IMR-90 (cell line): ENCODE measurements at regions not wholly inside any gene's neighbourhood (a gene's known extent, or its start where the extent isn't known, plus 50 kb on each side); places are given as distances from the start of the nearest gene placed in this dataset.

Source experiments
- ATAC-seq: fragments of 200-7000 bp; cut with Tn5 transposase; 2 replicates; pipeline ENCODE4 v1.9.1; 2020; ENCODE audit warnings: low read depth, mild to moderate bottlenecking, moderate library complexity
- BruUV-seq: library from RNA; stranded (reverse); fragments of 400-500 nt; replicated peaks from 2 replicates; lab custom pipeline; 2021; lab: Mats Ljungman, UMichigan
- CTCF ChIA-PET: fragments of 300-600 bp; formaldehyde crosslinking; extraction: SDS; loops from one replicate; lab custom pipeline; 2021; ENCODE audit warnings: antibody characterized with exemption; lab: Yijun Ruan, JAX
- POLR2A ChIA-PET: fragments of 300-600 bp; sonication (Branson Sonifier 250); formaldehyde crosslinking; loops from one replicate; lab custom pipeline; 2022; ENCODE audit warnings: antibody characterized with exemption; ENCODE audit not compliant: unreplicated experiment; lab: Charles Lee
- DNase-seq: peaks from one replicate; pipeline ENCODE4 v3.0.0; 2013
- H2AFZ ChIP-seq: replicated peaks from 2 replicates; pipeline ENCODE3; 2013; ENCODE audit warnings: low read length, mild to moderate bottlenecking; ENCODE audit not compliant: poor library complexity
- H2AK5ac ChIP-seq: 2 replicates; pipeline ENCODE4 v1.6.1; 2013; ENCODE audit warnings: low read depth, low read length, inconsistent platforms
- H2AK9ac ChIP-seq: replicated peaks from 2 replicates; pipeline ENCODE3; 2013; ENCODE audit warnings: mild to moderate bottlenecking, low read depth, low read length, moderate library complexity; ENCODE audit not compliant: poor library complexity
- H2BK120ac ChIP-seq: 2 replicates; pipeline ENCODE4 v1.6.1; 2013; ENCODE audit warnings: low read depth, low read length, inconsistent platforms
- H2BK15ac ChIP-seq: 3 replicates; pipeline ENCODE4 v1.6.1; 2013; ENCODE audit warnings: low read depth, low read length, inconsistent platforms
- H2BK20ac ChIP-seq: 2 replicates; pipeline ENCODE4 v1.6.1; 2013; ENCODE audit warnings: low read depth, mild to moderate bottlenecking, inconsistent platforms, low read length, moderate library complexity
- H2BK5ac ChIP-seq: 2 replicates; pipeline ENCODE4 v1.6.1; 2013; ENCODE audit warnings: mild to moderate bottlenecking, low read depth, low read length, inconsistent platforms; ENCODE audit not compliant: poor library complexity, severe bottlenecking
- H3K14ac ChIP-seq: replicated peaks from 2 replicates; pipeline ENCODE4 v1.6.1; 2013; ENCODE audit warnings: low read depth, low read length, inconsistent platforms
- H3K18ac ChIP-seq: 2 replicates; pipeline ENCODE4 v1.6.1; 2013; ENCODE audit warnings: low read depth, low read length, control low read depth
- H3K23ac ChIP-seq: 2 replicates; pipeline ENCODE4 v1.6.1; 2013; ENCODE audit warnings: low read depth, low read length, inconsistent platforms
- H3K27ac ChIP-seq: 2 replicates; pipeline ENCODE4 v1.5.1; 2013; ENCODE audit warnings: mild to moderate bottlenecking, control low read depth, low read length; ENCODE audit not compliant: insufficient read depth
- H3K27me3 ChIP-seq: 2 replicates; pipeline ENCODE4 v1.6.1; 2013; ENCODE audit warnings: low read length; ENCODE audit not compliant: control insufficient read depth, insufficient read depth
- H3K36me3 ChIP-seq: 2 replicates; pipeline ENCODE4 v1.6.1; 2013; ENCODE audit warnings: low read length, mixed read lengths; ENCODE audit not compliant: control insufficient read depth, insufficient read depth
- H3K4ac ChIP-seq: 2 replicates; pipeline ENCODE4 v1.6.1; 2013; ENCODE audit warnings: low read depth, low read length, inconsistent platforms
- H3K4me1 ChIP-seq: 2 replicates; pipeline ENCODE4 v1.6.1; 2013; ENCODE audit warnings: low read length, mixed read lengths; ENCODE audit not compliant: control insufficient read depth, insufficient read depth
- H3K4me2 ChIP-seq: 2 replicates; pipeline ENCODE4 v1.6.1; 2013; ENCODE audit warnings: low read depth, mild to moderate bottlenecking, control low read depth, low read length, moderate library complexity
- H3K4me3 ChIP-seq: 2 replicates; pipeline ENCODE4 v1.5.1; 2013; ENCODE audit warnings: low read depth, mild to moderate bottlenecking, control low read depth, low read length, moderate library complexity; ENCODE audit not compliant: insufficient read depth
- H3K56ac ChIP-seq: 2 replicates; pipeline ENCODE4 v1.6.1; 2013; ENCODE audit warnings: low read length, inconsistent platforms; ENCODE audit not compliant: insufficient read depth; ENCODE audit errors: extremely low read depth
- H3K79me1 ChIP-seq, 2 experiments: 2 replicates each; pipeline ENCODE4 v1.6.1; 2013; ENCODE audit warnings: low read length in 2 of 2, inconsistent platforms in 1 of 2, low read depth in 1 of 2
- H3K9ac ChIP-seq: 2 replicates; pipeline ENCODE4 v1.6.1; 2013; ENCODE audit warnings: low read depth, low read length, control low read depth
- H3K9me1 ChIP-seq: 2 replicates; pipeline ENCODE4 v1.6.1; 2013; ENCODE audit warnings: low read length, inconsistent platforms; ENCODE audit not compliant: insufficient read depth
- H3K9me3 ChIP-seq: 2 replicates; pipeline ENCODE4 v1.6.1; 2013; ENCODE audit warnings: low read length; ENCODE audit not compliant: control insufficient read depth, insufficient read depth
- H4K20me1 ChIP-seq: 2 replicates; pipeline ENCODE4 v1.6.1; 2013; ENCODE audit warnings: low read length, inconsistent platforms; ENCODE audit not compliant: insufficient read depth
- H4K5ac ChIP-seq: 2 replicates; pipeline ENCODE4 v1.6.1; 2013; ENCODE audit warnings: mild to moderate bottlenecking, low read depth, low read length, control low read depth
- H4K8ac ChIP-seq, 2 experiments: 2 replicates each; pipeline ENCODE4 v1.6.1; 2013; ENCODE audit warnings: low read depth in 2 of 2, low read length in 2 of 2, control low read depth in 1 of 2, inconsistent platforms in 1 of 2
- H4K91ac ChIP-seq: 2 replicates; pipeline ENCODE4 v1.6.1; 2013; ENCODE audit warnings: low read depth, low read length, inconsistent platforms; ENCODE audit not compliant: insufficient read depth
- CEBPB ChIP-seq: IDR thresholded peaks from 2 replicates; pipeline ENCODE4 v1.6.1; 2012; ENCODE audit warnings: low read depth, low read length, improper control_type of control experiment
- CHD1 ChIP-seq: IDR thresholded peaks from 2 replicates; pipeline ENCODE4 v1.6.1; 2012; ENCODE audit warnings: low read depth, low read length, improper control_type of control experiment
- CTCF ChIP-seq: conservative IDR thresholded peaks from 2 replicates; pipeline ENCODE4 v1.5.1; 2012; ENCODE audit warnings: mild to moderate bottlenecking, low read depth, low read length, improper control_type of control experiment
- ELK1 ChIP-seq: fragments of 150-350 bp; IDR thresholded peaks from 2 replicates; pipeline ENCODE4 v1.6.1; 2016; ENCODE audit warnings: low read depth, mild to moderate bottlenecking, low read length, moderate library complexity, borderline replicate concordance
- FOS ChIP-seq: fragments of 150-350 bp; IDR thresholded peaks from 2 replicates; pipeline ENCODE4 v1.6.1; 2016; ENCODE audit warnings: low read depth, low read length
- MAFK ChIP-seq: IDR thresholded peaks from 2 replicates; pipeline ENCODE4 v1.6.1; 2012; ENCODE audit warnings: low read depth, low read length, improper control_type of control experiment
- MAZ ChIP-seq: IDR thresholded peaks from 2 replicates; pipeline ENCODE4 v1.6.1; 2012; ENCODE audit warnings: low read depth, mild to moderate bottlenecking, low read length, improper control_type of control experiment, moderate library complexity, borderline replicate concordance
- MXI1 ChIP-seq: IDR thresholded peaks from 2 replicates; pipeline ENCODE4 v1.6.1; 2012; ENCODE audit warnings: low read depth, mild to moderate bottlenecking, low read length, moderate library complexity, borderline replicate concordance
- NFE2L2 ChIP-seq: fragments of 150-350 bp; IDR thresholded peaks from 2 replicates; pipeline ENCODE4 v1.6.1; 2016; ENCODE audit warnings: low read depth, mild to moderate bottlenecking, low read length
- POLR2A ChIP-seq: IDR thresholded peaks from 2 replicates; pipeline ENCODE4 v1.6.1; 2012; ENCODE audit warnings: mild to moderate bottlenecking, low read depth, low read length
- RCOR1 ChIP-seq: IDR thresholded peaks from 2 replicates; pipeline ENCODE4 v1.6.1; 2012; ENCODE audit warnings: mild to moderate bottlenecking, low read length, improper control_type of control experiment; ENCODE audit not compliant: insufficient replicate concordance
- RFX5 ChIP-seq: IDR thresholded peaks from 2 replicates; pipeline ENCODE4 v1.8.0; 2012; ENCODE audit warnings: low read depth, mild to moderate bottlenecking, low read length, moderate library complexity
- SMC3 ChIP-seq: fragments of 150-350 bp; IDR thresholded peaks from 2 replicates; pipeline ENCODE4 v1.6.1; 2016; ENCODE audit warnings: low read depth, mild to moderate bottlenecking, antibody characterized with exemption, low read length, moderate library complexity
- USF2 ChIP-seq: fragments of 150-350 bp; IDR thresholded peaks from 2 replicates; pipeline ENCODE4 v1.6.1; 2017; ENCODE audit warnings: mild to moderate bottlenecking, antibody characterized with exemption, low read length, low read depth
- WGBS, 2 experiments: methylation state at CpG; one replicate each; pipeline versions ENCODE4 v1.1.5 to v1.1.7; 2013; ENCODE audit warnings: missing lambda C conversion rate in 2 of 2; ENCODE audit not compliant: insufficient read length in 1 of 2; ENCODE audit errors: extremely low coverage in 2 of 2; 5-methylcytosine and 5-hydroxymethylcytosine counted together
- dilution Hi-C: fragments of 300-500 bp; cut with HindIII; formaldehyde crosslinking; loops from one replicate; pipeline ENCODE4 v1.14.3; 2018; ENCODE audit warnings: low sequenced_read_pairs; ENCODE audit not compliant: unreplicated experiment
- in situ Hi-C: fragments of 300-500 bp; cut with MboI; formaldehyde crosslinking; loops from 3 replicates; pipeline ENCODE4 v1.14.3; 2019; ENCODE audit warnings: low sequenced_read_pairs, inconsistent platforms, mixed read lengths
- intact Hi-C: fragments of 100-400 bp; cut with micrococcal nuclease; formaldehyde crosslinking; loops from 2 replicates; pipeline ENCODE4 v1.10.0; 2022

- in situ Hi-C loops (no loop called here), dilution Hi-C loops (no loop called here), intact Hi-C loops (no loop called here)
- no peak overlapping the region for H2BK20ac ChIP-seq
- no peak overlapping the region for H2AK9ac ChIP-seq
- H3K9ac ChIP-seq, result no peak overlapping the region
- TF ChIP-seq CEBPB (no peak), SMC3 (no peak), FOS (no peak), MXI1 (no peak), RCOR1 (no peak), POLR2A (no peak), RFX5 (no peak), MAFK (no peak), USF2 (no peak), NFE2L2 (no peak), CTCF (no peak), CHD1 (no peak), MAZ (no peak), ELK1 (no peak)
- no peaks in the 10 kb centered on the region for H3K36me3 ChIP-seq
- no peak overlapping the region for H3K18ac ChIP-seq
- H3K4me1 ChIP-seq, result no peaks in the 10 kb centered on the region
- no peak overlapping the region for H2BK5ac ChIP-seq
- H3K4me2 ChIP-seq, result no peak overlapping the region
- H4K8ac ChIP-seq, result no peak overlapping the region
- peaks cover 50% of the 10 kb centered on the region for H3K9me3 ChIP-seq
- no peaks in the 10 kb centered on the region for H3K79me1 ChIP-seq
- no peaks in the 10 kb centered on the region for H3K9me1 ChIP-seq
- H2BK15ac ChIP-seq, result no peak overlapping the region
- H4K5ac ChIP-seq, result no peak overlapping the region
- H4K20me1 ChIP-seq, result no peaks in the 10 kb centered on the region
- ATAC-seq (no peak), DNase-seq (no peak)
- no CpG with 5 or more reads among the region's 12 CpGs for WGBS, 2 experiments
- no peaks in the 10 kb centered on the region for H3K27me3 ChIP-seq
- H3K4me3 ChIP-seq, result no peak overlapping the region
- no peak overlapping the region for H3K14ac ChIP-seq
- BruUV-seq, result no TSS peak
- H2AK5ac ChIP-seq, result no peak overlapping the region
- CTCF ChIA-PET, result no interaction called here
- no peak overlapping the region for H4K91ac ChIP-seq
- no peak overlapping the region for H3K23ac ChIP-seq
- H3K27ac ChIP-seq, result no peak overlapping the region
- no peak overlapping the region for H2AFZ ChIP-seq
- POLR2A ChIA-PET, result no interaction called here
- H3K4ac ChIP-seq, result no peak overlapping the region
- no peak overlapping the region for H3K56ac ChIP-seq
- H2BK120ac ChIP-seq, result no peak overlapping the region
Observed at GRCh38 chr13:111853721-111854120, 213.2 kb upstream of the SOX1 start.
